GM19438 (cell line): ENCODE measurements at regions not wholly inside any gene's neighbourhood (a gene's known extent, or its start where the extent isn't known, plus 50 kb on each side); places are given as distances from the start of the nearest gene placed in this dataset.
"Not testable (repeated sequence)": the region's sequence is repeated elsewhere in the genome, so short reads cannot be mapped to it uniquely, and the experiment has no call there.

Experiments used
- ATAC-seq: cut with Tn5 transposase; IDR thresholded peaks from one replicate; pipeline ENCODE4 v1.9.1; 2021; ENCODE audit warnings: low read depth; ENCODE audit not compliant: unreplicated experiment

- not testable (repeated sequence) for ATAC-seq
Measured at GRCh38 chr9:66601472-66601871, 299.1 kb upstream of the ZNF658 start.

GRCh38 chr9:66631521-66632046 is 268.9 kb upstream of the ZNF658 start:
- not testable (repeated sequence) for ATAC-seq

GRCh38 chr9:66647675-66648074 is 252.8 kb upstream of the ZNF658 start:
- not testable (repeated sequence) for ATAC-seq

- ATAC-seq, result not testable (repeated sequence)
Measured at GRCh38 chr9:66690242-66690641, 210.3 kb upstream of the ZNF658 start.

GRCh38 chr9:66695561-66696240 is 204.8 kb upstream of the ZNF658 start:
- peak; percentile 72 for ATAC-seq

- ATAC-seq, result not testable (repeated sequence)
Measured at GRCh38 chr9:66697343-66698065, 203.0 kb upstream of the ZNF658 start.

GRCh38 chr9:66698066-66698455 is 202.5 kb upstream of the ZNF658 start:
- ATAC-seq, result not testable (repeated sequence)

GRCh38 chr9:66701411-66702377 is 198.8 kb upstream of the ZNF658 start:
- ATAC-seq, result not testable (repeated sequence)

GRCh38 chr9:66711553-66711952 is 189.0 kb upstream of the ZNF658 start:
- not testable (repeated sequence) for ATAC-seq

- ATAC-seq, result not testable (repeated sequence)
Measured at GRCh38 chr9:66712870-66713269, 187.7 kb upstream of the ZNF658 start.

- ATAC-seq, result not testable (repeated sequence)
Measured at GRCh38 chr9:66713552-66713951, 187.0 kb upstream of the ZNF658 start.

GRCh38 chr9:66720845-66721244 is 179.7 kb upstream of the ZNF658 start:
- not testable (repeated sequence) for ATAC-seq

- ATAC-seq, result not testable (repeated sequence)
Measured at GRCh38 chr9:66727540-66727939, 173.0 kb upstream of the ZNF658 start.

- ATAC-seq, result not testable (repeated sequence)
Measured at GRCh38 chr9:66736686-66737085, 163.8 kb upstream of the ZNF658 start.

- ATAC-seq, result not testable (repeated sequence)
Measured at GRCh38 chr9:66738418-66738817, 162.1 kb upstream of the ZNF658 start.

- ATAC-seq, result not testable (repeated sequence)
Measured at GRCh38 chr9:66740136-66740535, 160.4 kb upstream of the ZNF658 start.

GRCh38 chr9:66745846-66746245 is 154.7 kb upstream of the ZNF658 start:
- ATAC-seq, result not testable (repeated sequence)

GRCh38 chr9:66752324-66752923 is 148.1 kb upstream of the ZNF658 start:
- not testable (repeated sequence) for ATAC-seq

GRCh38 chr9:66759825-66760492 is 140.6 kb upstream of the ZNF658 start:
- ATAC-seq, result not testable (repeated sequence)
